Breast epithelium (tissue), 4 donors: ENCODE measurements at regions not wholly inside any gene's neighbourhood (a gene's known extent, or its start where the extent isn't known, plus 50 kb on each side); places are given as distances from the start of the nearest gene placed in this dataset.

Source experiments
- DNase-seq, 2 donors: peaks; one replicate each; pipeline ENCODE4 v3.0.0-alpha.2; 2019; ENCODE audit warnings: low spot score in 2 of 2
- H3K27ac ChIP-seq, 2 donors: fragments of 200-600 bp; sonication (generic) in 1 of 2; one replicate each; pipeline ENCODE4 v1.5.1; 2016 to 2019; ENCODE audit warnings: mild to moderate bottlenecking in 1 of 2
- H3K27me3 ChIP-seq, 2 donors: fragments of 200-600 bp; sonication (generic) in 1 of 2; one replicate each; pipeline versions ENCODE4 v1.5.1 to v1.6.0; 2017 to 2019; ENCODE audit warnings: control low read depth in 1 of 2, mild to moderate bottlenecking in 1 of 2
- H3K36me3 ChIP-seq: fragments of 200-600 bp; one replicate; pipeline ENCODE4 v1.5.1; 2019
- H3K4me1 ChIP-seq, 2 donors: fragments of 200-600 bp; sonication (generic); one replicate each; pipeline ENCODE4 v1.5.1; 2016 to 2019; ENCODE audit warnings: control low read depth in 1 of 2
- H3K4me3 ChIP-seq, 3 donors: fragments of 200-600 bp; sonication (generic); 1 replicate in 2 of 3; 2 replicates in 1 of 3; pipeline ENCODE4 v1.5.1; 2016 to 2019; ENCODE audit warnings: mild to moderate bottlenecking in 3 of 3, moderate library complexity in 2 of 3
- H3K9me3 ChIP-seq, 2 donors: fragments of 200-600 bp; sonication (generic) in 1 of 2; one replicate each; pipeline ENCODE4 v1.5.1; 2016 to 2019; ENCODE audit warnings: control low read depth in 1 of 2
- CTCF ChIP-seq, 3 donors: fragments of 450-650 bp; IDR thresholded peaks; one replicate each; pipeline ENCODE4 v1.5.1; 2016 to 2017; ENCODE audit warnings: antibody characterized with exemption in 3 of 3, mild to moderate bottlenecking in 3 of 3, moderate library complexity in 3 of 3
- POLR2A ChIP-seq: fragments of 450-650 bp; IDR thresholded peaks from one replicate; pipeline ENCODE4 v1.6.1; 2016; ENCODE audit warnings: antibody characterized with exemption, mild to moderate bottlenecking, moderate library complexity
- POLR2AphosphoS5 ChIP-seq, 3 donors: sonication (generic); formaldehyde crosslinking; IDR thresholded peaks; one replicate each; pipeline ENCODE4 v1.6.1; 2017; ENCODE audit warnings: antibody characterized with exemption in 3 of 3
- intact Hi-C: fragments of 100-400 bp; cut with DNase I; formaldehyde crosslinking; loops from one replicate; pipeline ENCODE4 v1.15.1; 2023; ENCODE audit warnings: low total_unique reads

GRCh38 chr12:41866878-41867430 is 277.7 kb downstream of the GXYLT1 start:
- Histone ChIP-seq H3K4me1 (no peaks in the 10 kb centered on the region), H3K36me3 (no peaks in the 10 kb centered on the region), H3K27me3 (no peaks in the 10 kb centered on the region), H3K4me3 (no peak overlapping the region), H3K9me3 (peaks cover 0 to 14% of the 10 kb centered on the region in 2 donors), H3K27ac (no peak overlapping the region)
- DNase-seq: no peak
- TF ChIP-seq CTCF (IDR thresholded peaks at IDR 0.05): no peak
- no peak for TF ChIP-seq POLR2A
- no peak for TF ChIP-seq POLR2AphosphoS5 (IDR thresholded peaks at IDR 0.05)
- intact Hi-C loops: no loop called here

GRCh38 chr12:41856228-41856627 is 288.4 kb downstream of the GXYLT1 start:
- no peak for TF ChIP-seq POLR2AphosphoS5 (IDR thresholded peaks at IDR 0.05)
- TF ChIP-seq CTCF (IDR thresholded peaks at IDR 0.05): no peak
- TF ChIP-seq POLR2A: no peak
- Histone ChIP-seq H3K27ac (no peak overlapping the region), H3K36me3 (no peaks in the 10 kb centered on the region), H3K27me3 (no peaks in the 10 kb centered on the region), H3K9me3 (peaks cover 0 to 5% of the 10 kb centered on the region in 2 donors), H3K4me3 (no peak overlapping the region), H3K4me1 (no peaks in the 10 kb centered on the region)
- DNase-seq: no peak
- intact Hi-C loops: no loop called here

- intact Hi-C loops: no loop called here
- Histone ChIP-seq H3K27me3 (no peaks in the 10 kb centered on the region), H3K4me1 (no peaks in the 10 kb centered on the region), H3K9me3 (peaks cover 0 to 12% of the 10 kb centered on the region in 2 donors), H3K36me3 (no peaks in the 10 kb centered on the region), H3K4me3 (no peak overlapping the region), H3K27ac (no peak overlapping the region)
- TF ChIP-seq CTCF (IDR thresholded peaks at IDR 0.05) (no peak), POLR2AphosphoS5 (IDR thresholded peaks at IDR 0.05) (no peak), POLR2A (no peak)
- no peak for DNase-seq
Measured at GRCh38 chr12:41850046-41850445, 294.6 kb downstream of the GXYLT1 start.

- H3K4me3 ChIP-seq: no peak overlapping the region
- no peak for TF ChIP-seq CTCF (IDR thresholded peaks at IDR 0.05)
- TF ChIP-seq POLR2A: no peak
- TF ChIP-seq POLR2AphosphoS5 (IDR thresholded peaks at IDR 0.05): no peak
- intact Hi-C loops: no loop called here
- no peak overlapping the region for H3K27ac ChIP-seq
- DNase-seq: no peak
- H3K36me3 ChIP-seq: no peaks in the 10 kb centered on the region
- H3K4me1 ChIP-seq: no peaks in the 10 kb centered on the region
- no peaks in the 10 kb centered on the region for H3K27me3 ChIP-seq
- peaks cover 0 to 12% of the 10 kb centered on the region in 2 donors for H3K9me3 ChIP-seq
Measured at GRCh38 chr12:41846718-41847117, 298.0 kb downstream of the GXYLT1 start.

- Histone ChIP-seq H3K27ac (no peak overlapping the region), H3K4me1 (no peaks in the 10 kb centered on the region), H3K36me3 (no peaks in the 10 kb centered on the region), H3K4me3 (no peak overlapping the region), H3K9me3 (no peaks in the 10 kb centered on the region), H3K27me3 (no peaks in the 10 kb centered on the region)
- DNase-seq: no peak
- TF ChIP-seq POLR2AphosphoS5 (IDR thresholded peaks at IDR 0.05) (no peak), POLR2A (no peak), CTCF (IDR thresholded peaks at IDR 0.05) (no peak)
- intact Hi-C loops: no loop called here
Measured at GRCh38 chr12:41836416-41836815, 308.3 kb downstream of the GXYLT1 start.
